CD14-positive monocyte (primary cell): ENCODE measurements at regions not wholly inside any gene's neighbourhood (a gene's known extent, or its start where the extent isn't known, plus 50 kb on each side); places are given as distances from the start of the nearest gene placed in this dataset.

Source experiments
- DNase-seq, 3 donors: peaks; one replicate each; pipeline ENCODE4 v3.0.0-alpha.2; 2011 to 2022
- H2AFZ ChIP-seq: 2 replicates; pipeline ENCODE4 v1.6.0; 2012; ENCODE audit warnings: mild to moderate bottlenecking, low read depth, low read length, inconsistent platforms; ENCODE audit not compliant: insufficient read depth, poor library complexity, severe bottlenecking
- H3K27ac ChIP-seq, 2 donors: 1 replicate in 1 of 2; 2 replicates in 1 of 2; pipeline ENCODE4 v1.5.1; 2012 to 2013; ENCODE audit warnings: low read length in 2 of 2, control low read depth in 1 of 2, inconsistent platforms in 1 of 2, low read depth in 1 of 2, mild to moderate bottlenecking in 1 of 2
- H3K27me3 ChIP-seq, 2 donors: one replicate each; pipeline versions ENCODE4 v1.6.0 to v1.6.1; 2011 to 2013; ENCODE audit warnings: low read length in 2 of 2; ENCODE audit not compliant: control insufficient read depth in 2 of 2, insufficient read depth in 2 of 2
- H3K36me3 ChIP-seq, 2 donors: replicated peaks in 1 of 2; 1 replicate in 1 of 2; 2 replicates in 1 of 2; pipeline versions ENCODE4 v1.5.1 to v1.6.1; 2012 to 2013; ENCODE audit warnings: low read length in 2 of 2, control low read depth in 1 of 2, inconsistent platforms in 1 of 2, mild to moderate bottlenecking in 1 of 2; ENCODE audit not compliant: insufficient read depth in 2 of 2, control insufficient read depth in 1 of 2
- H3K4me1 ChIP-seq, 2 donors: 1 replicate in 1 of 2; 2 replicates in 1 of 2; pipeline versions ENCODE4 v1.5.1 to v1.6.1; 2012 to 2013; ENCODE audit warnings: low read length in 2 of 2, control low read depth in 1 of 2, inconsistent platforms in 1 of 2, mild to moderate bottlenecking in 1 of 2, moderate library complexity in 1 of 2; ENCODE audit not compliant: insufficient read depth in 2 of 2, control insufficient read depth in 1 of 2
- H3K4me2 ChIP-seq: replicated peaks from 2 replicates; pipeline ENCODE3; 2012; ENCODE audit warnings: low read length, moderate library complexity, mild to moderate bottlenecking; ENCODE audit not compliant: poor library complexity, severe bottlenecking; ENCODE audit errors: extremely low read depth
- H3K4me3 ChIP-seq, 3 experiments: fragments of 200-600 bp in 1 of 3; sonication (generic) in 1 of 3; replicated peaks in 1 of 3; 1 replicate in 2 of 3; 2 replicates in 1 of 3; pipeline ENCODE4 v1.5.1; 2011 to 2013; ENCODE audit warnings: low read length in 3 of 3, mild to moderate bottlenecking in 3 of 3, control low read depth in 2 of 3, low read depth in 2 of 3, inconsistent platforms in 1 of 3, moderate library complexity in 1 of 3
- H3K79me2 ChIP-seq: 2 replicates; pipeline ENCODE4 v1.6.0; 2012; ENCODE audit warnings: mild to moderate bottlenecking, control low read depth, inconsistent platforms, low read length, moderate library complexity; ENCODE audit not compliant: insufficient read depth
- H3K9ac ChIP-seq: 2 replicates; pipeline ENCODE4 v1.6.0; 2017; ENCODE audit warnings: low read length, mild to moderate bottlenecking; ENCODE audit not compliant: insufficient read depth, poor library complexity, severe bottlenecking
- H3K9me3 ChIP-seq, 2 donors: replicated peaks in 1 of 2; 1 replicate in 1 of 2; 2 replicates in 1 of 2; pipeline versions ENCODE4 v1.5.1 to v1.6.1; 2012 to 2013; ENCODE audit warnings: low read length in 2 of 2, control low read depth in 1 of 2; ENCODE audit not compliant: control insufficient read depth in 1 of 2, insufficient read depth in 1 of 2
- H4K20me1 ChIP-seq: 2 replicates; pipeline ENCODE4 v1.6.0; 2012; ENCODE audit warnings: mild to moderate bottlenecking, low read length, control low read depth, moderate library complexity; ENCODE audit not compliant: insufficient read depth
- H3K27ac Mint-ChIP-seq, 7 donors: one replicate each; pipeline ENCODE4 v1.8.0; 2020; ENCODE audit warnings: mild to moderate bottlenecking in 7 of 7, mixed read lengths in 7 of 7, moderate library complexity in 6 of 7, inconsistent platforms in 2 of 7
- H3K27me3 Mint-ChIP-seq, 3 donors: one replicate each; pipeline ENCODE4 v1.8.0; 2021 to 2022; ENCODE audit warnings: low read depth in 3 of 3, mild to moderate bottlenecking in 3 of 3, mixed read lengths in 3 of 3, moderate library complexity in 3 of 3, inconsistent platforms in 1 of 3
- H3K36me3 Mint-ChIP-seq, 2 donors: one replicate each; pipeline ENCODE4 v1.8.0; 2020; ENCODE audit warnings: mixed read lengths in 2 of 2, inconsistent platforms in 1 of 2, mild to moderate bottlenecking in 1 of 2
- H3K4me1 Mint-ChIP-seq: one replicate; pipeline ENCODE4 v1.8.0; 2020; ENCODE audit warnings: mild to moderate bottlenecking, mixed read lengths
- H3K4me3 Mint-ChIP-seq, 2 donors: one replicate each; pipeline ENCODE4 v1.8.0; 2020; ENCODE audit warnings: mild to moderate bottlenecking in 2 of 2, mixed read lengths in 2 of 2, moderate library complexity in 1 of 2
- H3K9me3 Mint-ChIP-seq, 7 donors: one replicate each; pipeline ENCODE4 v1.8.0; 2020 to 2022; ENCODE audit warnings: mixed read lengths in 7 of 7, mild to moderate bottlenecking in 6 of 7, moderate library complexity in 6 of 7, inconsistent platforms in 2 of 7
- CTCF ChIP-seq: fragments of 200-600 bp; IDR thresholded peaks from one replicate; pipeline ENCODE4 v1.8.0; 2022; ENCODE audit warnings: antibody characterized with exemption, mild to moderate bottlenecking
- WGBS: methylation state at CpG from one replicate; pipeline ENCODE4 v1.1.5; 2013; ENCODE audit warnings: missing lambda C conversion rate; ENCODE audit not compliant: insufficient coverage; 5-methylcytosine and 5-hydroxymethylcytosine counted together
- intact Hi-C, 2 donors: fragments of 100-400 bp; cut with micrococcal nuclease; formaldehyde crosslinking; loops; one replicate each; pipeline versions ENCODE4 v1.15.0 to v1.15.1; 2023

GRCh38 chr2:177036747-177037146 lies 175.8 kb upstream of the HNRNPA3 start:
- intact Hi-C loops: no loop called here
- no peaks in the 10 kb centered on the region for H3K36me3 Mint-ChIP-seq
- Histone ChIP-seq H3K36me3 (no peaks in the 10 kb centered on the region), H3K79me2 (no peaks in the 10 kb centered on the region), H3K9me3 (no peaks in the 10 kb centered on the region), H3K27me3 (no peaks in the 10 kb centered on the region), H3K4me3 (no peak overlapping the region), H4K20me1 (no peaks in the 10 kb centered on the region), H3K4me1 (no peaks in the 10 kb centered on the region), H3K9ac (no peak overlapping the region), H3K27ac (no peak overlapping the region), H3K4me2 (no peak overlapping the region), H2AFZ (no peak overlapping the region)
- no peaks in the 10 kb centered on the region for H3K9me3 Mint-ChIP-seq
- no peak for TF ChIP-seq CTCF
- no CpG with 5 or more reads among the region's 3 CpGs for WGBS
- H3K27ac Mint-ChIP-seq: no peak overlapping the region
- no peak for DNase-seq
- H3K4me3 Mint-ChIP-seq: no peak overlapping the region
- no peaks in the 10 kb centered on the region for H3K4me1 Mint-ChIP-seq
- no peaks in the 10 kb centered on the region for H3K27me3 Mint-ChIP-seq

GRCh38 chr2:177037569-177037968 lies 175.0 kb upstream of the HNRNPA3 start:
- Mint-ChIP-seq H3K4me3 (no peak overlapping the region), H3K27me3 (no peaks in the 10 kb centered on the region), H3K9me3 (no peaks in the 10 kb centered on the region), H3K27ac (no peak overlapping the region), H3K4me1 (no peaks in the 10 kb centered on the region), H3K36me3 (no peaks in the 10 kb centered on the region)
- Histone ChIP-seq H2AFZ (no peak overlapping the region), H4K20me1 (no peaks in the 10 kb centered on the region), H3K4me3 (no peak overlapping the region), H3K27ac (no peak overlapping the region), H3K4me1 (no peaks in the 10 kb centered on the region), H3K4me2 (no peak overlapping the region), H3K79me2 (no peaks in the 10 kb centered on the region), H3K27me3 (no peaks in the 10 kb centered on the region), H3K36me3 (no peaks in the 10 kb centered on the region), H3K9me3 (no peaks in the 10 kb centered on the region), H3K9ac (no peak overlapping the region)
- TF ChIP-seq CTCF: no peak
- intact Hi-C loops: no loop called here
- no peak for DNase-seq
- WGBS: 93% methylated on average over 1 of the region's 2 CpGs
